GM21737 (cell line): ENCODE measurements at regions not wholly inside any gene's neighbourhood (a gene's known extent, or its start where the extent isn't known, plus 50 kb on each side); places are given as distances from the start of the nearest gene placed in this dataset.
"Not testable (repeated sequence)": the region's sequence is repeated elsewhere in the genome, so short reads cannot be mapped to it uniquely, and the experiment has no call there.

Experiments
- ATAC-seq: cut with Tn5 transposase; IDR thresholded peaks from one replicate; pipeline ENCODE4 v1.9.1; 2021; ENCODE audit warnings: mild to moderate bottlenecking, moderate library complexity; ENCODE audit not compliant: unreplicated experiment

DNA sequence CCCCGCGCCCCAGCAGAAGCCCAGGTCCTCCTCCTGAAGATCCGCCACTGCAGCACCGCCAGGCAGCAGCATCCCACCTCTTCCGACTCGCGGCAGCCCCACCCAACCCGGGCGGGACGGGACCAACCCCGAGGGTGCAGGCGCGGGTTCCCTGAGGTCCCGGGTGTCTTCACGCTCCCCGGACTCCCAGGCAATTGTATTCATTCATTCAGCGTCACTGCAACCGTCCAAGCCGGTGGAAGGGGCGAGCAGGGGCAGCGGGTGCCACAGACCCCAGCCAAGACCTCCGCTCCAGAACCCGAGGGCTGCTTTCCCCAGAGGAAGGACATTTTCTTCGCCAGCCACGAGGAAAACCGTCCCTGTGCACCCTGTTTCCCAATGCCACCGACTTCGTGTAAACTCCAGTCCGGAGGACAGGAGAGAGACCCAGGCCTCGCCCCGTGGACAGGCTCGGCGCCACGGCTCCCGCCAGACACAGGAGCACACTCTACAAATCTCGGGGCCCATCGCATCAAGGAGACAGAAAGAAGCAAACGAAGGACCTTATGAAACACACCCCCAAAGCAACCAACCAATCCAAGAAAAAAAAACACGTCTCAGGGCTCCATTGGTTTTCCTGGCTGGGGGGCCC lies 1471.5 kb downstream of the FOXD4L5 start:
- not testable (repeated sequence) for ATAC-seq

GRCh38 chr9:63812822-63813221 lies 1472.2 kb downstream of the FOXD4L5 start:
- peak; percentile 76 for ATAC-seq

DNA sequence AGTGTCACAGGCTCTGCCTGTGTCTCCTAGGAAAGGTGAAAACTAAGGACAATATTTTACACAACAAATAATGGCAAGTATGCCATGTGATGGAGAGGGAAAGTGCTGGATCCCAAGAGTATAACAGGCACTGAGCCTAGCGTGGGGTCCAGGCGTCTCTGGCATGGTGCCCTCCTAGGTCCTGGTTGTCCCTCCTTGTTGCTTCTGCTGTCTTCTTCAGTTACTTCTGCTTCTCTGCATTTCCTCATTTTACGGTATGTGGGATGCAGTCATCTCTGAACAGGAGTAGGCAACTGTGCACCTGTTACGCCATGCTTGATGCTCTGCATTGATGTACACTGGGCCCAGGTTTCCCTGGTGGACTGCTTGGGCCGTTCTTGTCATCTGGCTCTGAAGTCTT lies 1480.8 kb downstream of the FOXD4L5 start:
- ATAC-seq: not testable (repeated sequence)

DNA sequence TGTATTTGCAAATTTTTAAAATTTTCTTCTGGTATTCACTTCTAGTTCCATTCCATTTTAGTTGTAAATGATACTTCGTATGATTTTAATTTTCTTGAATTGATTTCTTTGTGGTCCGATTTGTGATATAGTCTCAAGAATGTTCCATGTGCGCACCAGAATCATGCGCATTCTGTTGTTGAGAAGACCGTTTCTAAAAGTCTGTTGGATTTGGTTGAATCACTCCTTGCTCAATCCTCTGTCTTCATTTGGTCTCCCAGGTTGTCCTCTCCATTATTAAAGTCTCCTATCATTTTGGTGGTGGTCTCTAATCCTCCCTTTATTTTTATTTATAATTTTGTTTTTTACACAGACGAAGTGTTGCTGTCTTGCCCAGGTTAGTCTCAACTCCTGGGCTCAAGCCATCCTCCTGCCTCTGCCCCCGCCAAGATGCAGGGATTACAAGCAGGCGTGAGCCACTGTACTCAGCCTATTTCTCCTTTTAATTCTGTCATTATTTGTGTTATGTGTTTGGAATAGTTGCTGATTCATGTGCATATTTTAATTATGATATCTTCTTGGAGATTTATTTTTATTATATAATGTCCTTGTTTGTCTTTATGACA lies 1490.8 kb downstream of the FOXD4L5 start:
- ATAC-seq: not testable (repeated sequence)

DNA sequence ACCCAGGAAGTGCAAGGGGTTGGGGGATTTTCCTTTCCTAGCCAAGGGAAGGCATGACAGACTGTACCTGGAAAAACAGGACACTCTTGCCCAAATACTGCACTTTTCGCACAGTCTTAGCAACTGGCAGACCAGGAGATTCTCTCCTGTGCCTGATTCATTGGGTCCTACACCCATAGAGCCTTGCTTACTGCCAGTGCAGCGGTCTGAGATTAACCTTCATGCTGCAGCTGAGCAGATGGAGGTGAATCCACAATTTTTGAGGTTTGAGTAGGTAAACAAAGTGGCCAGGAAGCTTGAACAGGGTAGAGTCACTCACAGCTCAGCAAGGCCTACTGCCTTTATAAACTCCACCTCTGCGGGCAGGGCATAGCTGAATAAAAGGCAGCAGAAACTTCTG lies 1497.6 kb downstream of the FOXD4L5 start:
- not testable (repeated sequence) for ATAC-seq

- not testable (repeated sequence) for ATAC-seq
Observed at GRCh38 chr9:63785059-63785458, 1500.0 kb downstream of the FOXD4L5 start.

- not testable (repeated sequence) for ATAC-seq
Observed at GRCh38 chr9:63784421-63784820, 1500.6 kb downstream of the FOXD4L5 start.

DNA sequence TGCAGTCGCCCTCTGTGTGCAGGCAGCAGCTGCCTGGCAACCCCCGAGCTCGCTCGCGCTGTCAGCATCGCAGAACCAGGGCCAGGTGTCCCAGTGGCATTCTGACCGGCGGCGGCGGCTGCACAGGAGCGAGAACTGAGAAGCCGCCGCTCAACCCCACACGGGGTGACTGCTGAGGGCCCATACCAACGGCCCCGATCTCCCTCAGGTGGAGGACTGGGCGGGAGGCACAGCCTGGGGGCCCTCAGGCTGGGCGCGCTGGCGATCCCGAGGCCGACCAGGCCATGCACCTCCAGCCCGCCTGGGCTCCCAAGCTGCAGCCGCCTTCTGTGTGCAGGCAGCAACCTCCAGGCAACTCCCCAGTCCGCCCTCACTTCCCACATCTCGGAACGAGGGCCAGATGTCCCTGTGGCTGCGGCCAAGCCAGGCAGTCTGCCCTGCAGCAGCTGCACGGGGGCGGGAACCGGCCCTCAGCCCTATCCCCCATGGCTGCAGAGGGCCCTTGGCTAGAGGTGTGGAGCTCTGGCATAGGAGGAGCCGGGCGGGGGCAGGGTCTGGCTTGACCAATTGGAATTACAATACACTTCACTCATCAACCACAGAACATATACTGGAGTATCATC lies 1503.1 kb downstream of the FOXD4L5 start:
- ATAC-seq: not testable (repeated sequence)

- ATAC-seq: peak; percentile 98
Observed at GRCh38 chr9:63781390-63781789, 1503.6 kb downstream of the FOXD4L5 start.

DNA sequence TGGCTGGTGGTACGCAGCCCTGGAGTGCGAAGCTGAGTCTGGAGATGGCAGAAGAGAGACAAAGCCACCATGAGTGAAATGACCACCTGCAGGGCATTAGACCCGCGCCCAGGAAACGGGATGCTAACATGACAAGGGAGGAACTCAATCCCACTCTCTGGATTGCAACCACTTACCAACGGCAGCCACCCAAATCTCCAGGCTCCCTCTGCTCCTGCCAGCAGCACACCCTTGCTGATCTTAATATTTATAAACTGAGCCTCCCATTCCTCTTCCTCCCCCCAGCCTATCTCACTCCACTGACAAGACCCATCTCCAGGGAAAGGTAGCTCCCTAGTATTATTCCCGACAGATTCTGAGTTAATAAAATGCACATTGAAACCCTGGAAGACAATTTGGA lies 1508.8 kb downstream of the FOXD4L5 start:
- not testable (repeated sequence) for ATAC-seq

DNA sequence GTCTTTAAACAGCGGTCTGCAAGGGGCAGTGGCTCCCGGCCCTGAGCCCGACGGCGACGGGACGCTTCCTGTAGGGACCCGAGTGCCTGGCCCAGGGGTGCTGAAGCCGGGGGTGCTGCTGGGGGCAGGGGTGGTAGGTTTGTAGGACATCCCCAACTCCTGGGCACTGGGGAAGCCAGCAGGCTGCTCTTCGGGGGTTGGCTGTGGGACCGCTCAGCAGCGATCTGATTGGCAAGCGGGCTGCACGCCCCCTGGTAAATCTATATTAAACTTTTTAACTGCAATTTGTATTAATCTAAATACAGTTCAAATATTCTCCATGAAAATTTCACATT lies 1510.0 kb downstream of the FOXD4L5 start:
- not testable (repeated sequence) for ATAC-seq

DNA sequence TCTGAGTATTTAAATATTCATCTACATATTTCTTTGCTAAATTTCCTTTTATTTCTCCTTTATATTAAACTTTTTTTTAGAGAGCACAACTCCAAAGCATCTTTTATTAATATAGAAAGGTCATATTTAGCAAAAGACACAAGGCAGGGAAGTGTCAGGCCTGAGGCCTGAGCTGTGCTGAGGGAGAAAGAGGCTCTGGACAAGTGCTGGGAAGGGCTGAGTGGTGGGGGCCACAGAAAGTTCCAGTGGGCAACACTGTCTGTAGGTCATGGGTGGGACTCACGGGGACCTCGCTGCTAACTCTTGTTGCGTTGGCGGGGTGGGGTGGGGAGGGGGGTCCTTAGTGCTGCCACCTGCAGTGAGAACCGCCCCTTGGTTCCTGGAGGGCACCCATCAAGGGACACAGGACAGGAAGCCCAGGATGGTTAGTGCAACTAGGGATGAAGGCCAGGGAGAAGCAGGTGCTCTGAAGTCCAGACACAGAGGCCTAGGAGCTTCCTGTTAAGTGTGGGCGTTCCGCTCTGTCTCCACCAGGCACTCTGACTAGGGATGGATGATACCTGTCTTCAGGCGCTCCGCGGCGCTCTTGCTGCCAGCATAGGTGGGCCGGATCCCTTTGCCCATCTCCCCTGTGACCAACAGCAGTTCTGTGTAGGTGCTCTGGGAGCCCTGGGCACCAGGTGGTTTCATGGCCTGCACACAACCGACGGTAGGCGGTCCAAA lies 1510.5 kb downstream of the FOXD4L5 start:
- ATAC-seq: not testable (repeated sequence)

- ATAC-seq: not testable (repeated sequence)
Observed at GRCh38 chr9:63762230-63762629, 1522.8 kb downstream of the FOXD4L5 start.

GRCh38 chr9:63729021-63729420 lies 1556.0 kb downstream of the FOXD4L5 start:
- not testable (repeated sequence) for ATAC-seq

DNA sequence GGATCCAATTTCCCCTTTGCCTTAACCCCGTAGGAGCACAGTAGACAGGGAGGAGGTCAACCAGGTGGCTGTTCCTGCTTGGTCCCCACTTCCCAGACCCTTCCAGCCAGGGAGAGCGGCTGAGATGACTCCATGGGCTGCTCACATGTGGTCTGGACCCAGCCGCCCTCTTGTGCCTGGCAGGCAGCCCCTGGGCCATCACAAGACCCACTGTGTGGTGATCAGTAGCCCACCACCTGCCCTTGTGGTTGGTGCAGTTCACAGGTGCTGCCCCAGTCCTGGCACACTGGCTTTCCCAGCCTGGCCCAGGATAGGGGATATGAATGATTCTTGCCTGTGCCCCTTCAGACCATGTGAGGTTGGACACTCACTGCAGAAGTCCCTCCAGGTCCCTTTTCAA lies 1556.7 kb downstream of the FOXD4L5 start:
- ATAC-seq: no peak

GRCh38 chr9:63708285-63708684 lies 1576.7 kb downstream of the FOXD4L5 start:
- ATAC-seq: not testable (repeated sequence)

DNA sequence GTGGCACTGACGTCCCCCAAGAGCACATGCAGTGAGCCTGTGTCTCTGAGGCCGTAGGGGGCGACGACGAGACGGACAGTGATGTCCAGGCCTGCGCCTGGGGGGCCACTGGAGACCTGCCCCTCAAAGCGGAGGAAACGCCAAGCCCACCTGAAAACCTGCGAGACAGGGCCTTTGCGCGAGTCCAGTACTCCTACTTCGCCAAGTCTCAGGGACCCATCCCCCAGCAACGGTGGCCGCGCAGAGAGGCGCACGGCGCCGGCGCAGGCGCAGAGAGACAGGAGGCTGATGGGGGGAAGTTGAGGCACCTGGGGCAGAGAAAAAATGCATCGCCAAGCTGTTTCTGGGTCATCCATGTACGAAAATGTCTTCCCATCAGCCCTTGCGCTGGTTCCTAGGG lies 1580.6 kb downstream of the FOXD4L5 start:
- not testable (repeated sequence) for ATAC-seq

DNA sequence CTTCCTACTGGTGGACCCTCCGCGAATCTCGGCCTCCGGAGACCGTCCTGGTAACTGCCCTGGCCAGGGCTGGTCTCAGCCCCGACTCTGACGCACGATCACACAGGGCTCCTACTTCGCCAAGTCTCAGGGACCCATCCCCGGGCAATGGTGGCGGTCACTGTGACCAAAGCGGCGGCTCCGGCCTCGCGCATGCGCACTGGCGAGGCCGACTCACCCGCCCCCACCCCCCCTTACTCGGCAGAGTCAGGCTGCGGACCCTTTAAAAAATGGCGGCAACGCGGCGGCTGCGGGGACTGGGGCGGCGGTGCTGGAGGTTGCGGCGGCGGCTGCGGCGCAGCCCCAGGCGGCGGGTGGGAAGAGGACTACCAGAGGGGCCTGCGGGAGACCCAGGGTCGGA lies 1581.3 kb downstream of the FOXD4L5 start:
- not testable (repeated sequence) for ATAC-seq

DNA sequence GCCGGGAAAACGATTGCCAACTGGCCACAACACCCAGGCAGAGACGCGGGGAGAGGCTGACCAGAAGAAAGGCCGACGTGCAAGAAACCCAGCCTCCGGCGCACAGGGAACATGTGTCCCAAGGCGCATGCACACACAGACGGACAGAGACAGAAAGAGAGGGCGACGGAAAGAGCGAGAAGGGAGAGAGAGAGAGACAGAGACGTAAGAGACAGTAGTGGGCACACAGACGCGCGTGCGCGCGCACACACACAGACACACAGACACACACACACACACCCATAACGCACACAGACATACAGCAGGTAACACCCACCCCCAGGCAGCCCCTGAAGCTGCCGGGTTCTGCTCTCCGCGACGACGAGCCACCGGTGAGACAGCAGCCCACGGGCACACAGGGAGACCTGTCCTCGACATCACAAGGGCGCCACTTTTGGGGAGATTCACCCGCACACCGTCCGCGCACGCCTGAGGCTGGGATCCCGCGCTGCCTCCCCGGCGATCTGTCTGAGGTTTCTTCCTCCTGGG lies 1581.8 kb downstream of the FOXD4L5 start:
- ATAC-seq: not testable (repeated sequence)
